HCT116 (cell line): ENCODE measurements at regions not wholly inside any gene's neighbourhood (a gene's known extent, or its start where the extent isn't known, plus 50 kb on each side); places are given as distances from the start of the nearest gene placed in this dataset.

Experiments used
- ATAC-seq: fragments of 200-7000 bp; cut with Tn5 transposase; 2 replicates; pipeline ENCODE4 v1.9.1; 2020; ENCODE audit warnings: mild to moderate bottlenecking, moderate library complexity
- BruUV-seq: library from RNA; stranded (reverse); fragments of 400-500 nt; replicated peaks from 2 replicates; lab custom pipeline; 2021; lab: Mats Ljungman, UMichigan
- CTCF ChIA-PET: fragments of 300-600 bp; sonication (Branson Sonifier 250); formaldehyde crosslinking; loops from one replicate; lab custom pipeline; 2021; ENCODE audit warnings: antibody characterized with exemption; lab: Charles Lee
- POLR2A ChIA-PET: fragments of 300-600, 350-600 bp; sonication (Branson Sonifier 250); formaldehyde crosslinking; loops from one replicate; lab custom pipeline; 2021; ENCODE audit warnings: antibody characterized with exemption; lab: Charles Lee
- RAD21 ChIA-PET, 2 experiments: fragments of 300-600 bp; sonication (Branson Sonifier 250); formaldehyde crosslinking; loops; one replicate each; lab custom pipeline; 2023; ENCODE audit warnings: low total read pairs in 2 of 2; ENCODE audit not compliant: uncharacterized antibody in 2 of 2, unreplicated experiment in 2 of 2, low non-redundant PET in 1 of 2; lab: Charles Lee
- DNase-seq: peaks from one replicate; pipeline ENCODE4 v3.0.0-alpha.2; 2010; ENCODE audit warnings: low read depth, low spot score
- H2AFZ ChIP-seq: fragments of 200-600 bp; shearing (Covaris generic), sonication (generic); 2 replicates; pipeline ENCODE4 v1.6.1; 2017; ENCODE audit warnings: low read depth, mixed run types, mixed read lengths, antibody characterized with exemption, low read length; ENCODE audit not compliant: poor library complexity, severe bottlenecking
- H3K27ac ChIP-seq: 2 replicates; pipeline ENCODE4 v1.5.1; 2012; ENCODE audit warnings: low read depth, low read length
- H3K27me3 ChIP-seq: fragments of 200-600 bp; sonication (generic); 2 replicates; pipeline ENCODE4 v1.6.1; 2016; ENCODE audit warnings: mixed run types, low read length, mixed read lengths; ENCODE audit not compliant: insufficient read depth
- H3K36me3 ChIP-seq, 2 experiments: fragments of 200-500 bp in 1 of 2; fragments of 200-600 bp in 1 of 2; sonication (Bioruptor generic) in 1 of 2; sonication (generic) in 1 of 2; 2 replicates each; pipeline versions ENCODE4 v1.5.1 to v1.6.1; 2014 to 2016; ENCODE audit warnings: low read length in 2 of 2, inconsistent platforms in 1 of 2, mixed read lengths in 1 of 2, mixed run types in 1 of 2; ENCODE audit not compliant: insufficient read depth in 2 of 2, control insufficient read depth in 1 of 2
- H3K4me1 ChIP-seq, 2 experiments: fragments of 200-600 bp in 1 of 2; sonication (generic) in 1 of 2; 2 replicates each; pipeline versions ENCODE4 v1.5.1 to v1.6.1; 2012 to 2017; ENCODE audit warnings: low read length in 2 of 2, inconsistent platforms in 1 of 2, mild to moderate bottlenecking in 1 of 2, mixed read lengths in 1 of 2, mixed run types in 1 of 2, moderate library complexity in 1 of 2; ENCODE audit not compliant: insufficient read depth in 2 of 2, control insufficient read depth in 1 of 2
- H3K4me2 ChIP-seq: fragments of 200-600 bp; sonication (generic); 2 replicates; pipeline ENCODE4 v1.6.1; 2017; ENCODE audit warnings: mixed run types, low read length, mixed read lengths
- H3K4me3 ChIP-seq, 2 experiments: fragments of 200-600 bp in 1 of 2; sonication (generic) in 1 of 2; replicated peaks in 1 of 2; 2 replicates each; pipeline ENCODE4 v1.5.1; 2011 to 2016; ENCODE audit warnings: low read length in 2 of 2, control low read depth in 1 of 2, low read depth in 1 of 2, mild to moderate bottlenecking in 1 of 2, mixed read lengths in 1 of 2, mixed run types in 1 of 2
- H3K79me2 ChIP-seq: fragments of 200-600 bp; sonication (generic); 2 replicates; pipeline ENCODE4 v1.6.1; 2017; ENCODE audit warnings: mild to moderate bottlenecking, mixed run types, low read length, moderate library complexity, mixed read lengths; ENCODE audit not compliant: insufficient read depth
- H3K9ac ChIP-seq: fragments of 200-600 bp; sonication (generic); 2 replicates; pipeline ENCODE4 v1.6.1; 2016; ENCODE audit warnings: low read length, mixed read lengths
- H3K9me2 ChIP-seq: fragments of 200-600 bp; sonication (generic), shearing (Covaris generic); 2 replicates; pipeline ENCODE4 v1.6.1; 2017; ENCODE audit warnings: mixed run types, mild to moderate bottlenecking, moderate library complexity; ENCODE audit not compliant: insufficient read depth
- H3K9me3 ChIP-seq, 2 experiments: fragments of 200-500 bp in 1 of 2; fragments of 200-600 bp in 1 of 2; sonication (Bioruptor generic) in 1 of 2; sonication (generic) in 1 of 2; 2 replicates each; pipeline ENCODE4 v1.6.1; 2014 to 2017; ENCODE audit warnings: low read length in 2 of 2, mixed read lengths in 2 of 2, inconsistent platforms in 1 of 2, low read depth in 1 of 2, mild to moderate bottlenecking in 1 of 2, mixed run types in 1 of 2, moderate library complexity in 1 of 2; ENCODE audit not compliant: control insufficient read depth in 1 of 2, insufficient read depth in 1 of 2
- H4K20me1 ChIP-seq: fragments of 200-600 bp; sonication (generic), shearing (Covaris generic); 2 replicates; pipeline ENCODE4 v1.6.1; 2017; ENCODE audit warnings: mixed run types, mild to moderate bottlenecking, moderate library complexity; ENCODE audit not compliant: insufficient read depth
- EGR1 ChIP-seq: IDR thresholded peaks from 2 replicates; pipeline ENCODE4 v1.6.1; 2012; ENCODE audit warnings: low read depth
- ELF1 ChIP-seq: IDR thresholded peaks from 2 replicates; pipeline ENCODE4 v1.6.1; 2012; ENCODE audit warnings: low read depth, borderline replicate concordance
- EZH2 ChIP-seq: fragments of 200-600 bp; sonication (generic); IDR thresholded peaks from 2 replicates; pipeline ENCODE4 v1.6.1; 2017; ENCODE audit warnings: antibody characterized with exemption, mixed run types
- EZH2phosphoT487 ChIP-seq: fragments of 200-600 bp; IDR thresholded peaks from 2 replicates; pipeline ENCODE4 v1.6.1; 2018; ENCODE audit warnings: antibody characterized with exemption, borderline replicate concordance
- FOSL1 ChIP-seq: IDR thresholded peaks from 2 replicates; pipeline ENCODE4 v1.6.1; 2012; ENCODE audit warnings: low read depth
- POLR2AphosphoS5 ChIP-seq: IDR thresholded peaks from 2 replicates; pipeline ENCODE4 v1.6.1; 2011; ENCODE audit warnings: mild to moderate bottlenecking, low read depth, low read length, moderate library complexity
- SIN3A ChIP-seq: IDR thresholded peaks from 2 replicates; pipeline ENCODE4 v1.6.1; 2012; ENCODE audit warnings: low read depth
- TCF7L2 ChIP-seq: IDR thresholded peaks from 2 replicates; pipeline ENCODE4 v1.7.0; 2011; ENCODE audit warnings: borderline replicate concordance, inconsistent platforms; ENCODE audit not compliant: insufficient read depth, insufficient read length; ENCODE audit errors: extremely low read depth
- intact Hi-C: fragments of 100-400 bp; cut with micrococcal nuclease; formaldehyde crosslinking; loops from 2 replicates; pipeline ENCODE4 v1.10.0; 2022
- TF ChIP-seq, protein P1 (sequence below): IDR thresholded peaks from 2 replicates; pipeline ENCODE4 v1.6.1; 2012; ENCODE audit warnings: low read depth
- TF ChIP-seq, protein P2 (sequence below): IDR thresholded peaks from 2 replicates; pipeline ENCODE4 v1.6.1; 2012
- TF ChIP-seq, protein P3 (sequence below): IDR thresholded peaks from 2 replicates; pipeline ENCODE4 v1.6.1; 2012
- TF ChIP-seq, protein P4 (sequence below): IDR thresholded peaks from 2 replicates; pipeline ENCODE4 v1.6.1; 2011; ENCODE audit warnings: mild to moderate bottlenecking, low read length, moderate library complexity; ENCODE audit not compliant: insufficient replicate concordance; ENCODE audit errors: extremely low read depth

DNA sequence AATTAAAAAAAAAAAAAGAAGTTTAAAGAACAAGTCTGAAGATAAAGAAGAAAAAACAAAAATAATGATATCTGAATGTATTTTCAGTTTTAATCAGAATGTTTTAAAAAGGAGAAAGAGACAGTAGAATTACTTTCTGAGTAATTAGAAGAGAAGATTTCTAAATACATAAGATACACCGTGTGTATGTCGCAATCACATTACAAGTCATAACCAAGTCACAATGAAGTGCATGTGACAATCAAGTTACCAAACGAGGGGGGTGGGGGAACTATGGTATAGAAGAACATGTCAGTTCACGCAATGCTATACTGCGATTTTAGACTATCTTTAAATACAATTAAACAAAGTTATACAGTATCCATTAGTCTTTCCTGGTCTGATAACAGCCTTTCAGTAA, 1464.1 kb upstream of the FLRT2 start:
- Histone ChIP-seq H3K36me3 (no peaks in the 10 kb centered on the region), H3K27ac (no peak overlapping the region), H3K9me2 (no peaks in the 10 kb centered on the region), H3K27me3 (no peaks in the 10 kb centered on the region), H3K4me2 (no peak overlapping the region), H3K4me3 (no peak overlapping the region), H3K9me3 (peaks cover 5 to 21% of the 10 kb centered on the region in 2 experiments; a peak in 3 of 4 replicates), H3K9ac (no peak overlapping the region), H2AFZ (no peak overlapping the region), H3K79me2 (no peaks in the 10 kb centered on the region), H4K20me1 (no peaks in the 10 kb centered on the region), H3K4me1 (no peaks in the 10 kb centered on the region)
- no TSS peak for BruUV-seq
- ChIA-PET POLR2A (no interaction called here), CTCF (no interaction called here), RAD21 (no interaction called here)
- no peak for ATAC-seq
- TF ChIP-seq EZH2 (no peak), FOSL1 (no peak), EGR1 (no peak)
- intact Hi-C loops = no loop called here
- no peak for DNase-seq

DNA sequence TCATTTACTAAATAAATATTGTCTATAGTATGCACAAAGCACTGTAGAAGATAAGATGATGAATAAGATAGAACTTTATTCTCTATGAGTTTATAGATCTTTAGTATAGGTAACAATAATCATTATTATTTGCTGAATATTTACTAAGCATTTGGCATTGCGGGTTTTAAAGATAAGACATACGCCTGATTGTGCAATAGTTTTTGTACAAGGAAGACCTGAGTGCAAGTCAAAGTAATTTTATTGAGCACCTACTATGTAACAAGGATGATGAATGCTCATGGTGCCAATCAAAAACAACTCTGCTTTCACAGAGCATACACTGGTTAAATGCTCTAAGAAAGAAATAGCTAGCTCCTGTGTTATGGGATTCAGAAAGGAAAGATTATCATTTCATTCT, 1461.7 kb upstream of the FLRT2 start:
- POLR2A ChIA-PET = no interaction called here
- ATAC-seq = no peak
- no peak for TF ChIP-seq SIN3A
- no peak for TF ChIP-seq EZH2phosphoT487
- TF ChIP-seq, protein P1, sequence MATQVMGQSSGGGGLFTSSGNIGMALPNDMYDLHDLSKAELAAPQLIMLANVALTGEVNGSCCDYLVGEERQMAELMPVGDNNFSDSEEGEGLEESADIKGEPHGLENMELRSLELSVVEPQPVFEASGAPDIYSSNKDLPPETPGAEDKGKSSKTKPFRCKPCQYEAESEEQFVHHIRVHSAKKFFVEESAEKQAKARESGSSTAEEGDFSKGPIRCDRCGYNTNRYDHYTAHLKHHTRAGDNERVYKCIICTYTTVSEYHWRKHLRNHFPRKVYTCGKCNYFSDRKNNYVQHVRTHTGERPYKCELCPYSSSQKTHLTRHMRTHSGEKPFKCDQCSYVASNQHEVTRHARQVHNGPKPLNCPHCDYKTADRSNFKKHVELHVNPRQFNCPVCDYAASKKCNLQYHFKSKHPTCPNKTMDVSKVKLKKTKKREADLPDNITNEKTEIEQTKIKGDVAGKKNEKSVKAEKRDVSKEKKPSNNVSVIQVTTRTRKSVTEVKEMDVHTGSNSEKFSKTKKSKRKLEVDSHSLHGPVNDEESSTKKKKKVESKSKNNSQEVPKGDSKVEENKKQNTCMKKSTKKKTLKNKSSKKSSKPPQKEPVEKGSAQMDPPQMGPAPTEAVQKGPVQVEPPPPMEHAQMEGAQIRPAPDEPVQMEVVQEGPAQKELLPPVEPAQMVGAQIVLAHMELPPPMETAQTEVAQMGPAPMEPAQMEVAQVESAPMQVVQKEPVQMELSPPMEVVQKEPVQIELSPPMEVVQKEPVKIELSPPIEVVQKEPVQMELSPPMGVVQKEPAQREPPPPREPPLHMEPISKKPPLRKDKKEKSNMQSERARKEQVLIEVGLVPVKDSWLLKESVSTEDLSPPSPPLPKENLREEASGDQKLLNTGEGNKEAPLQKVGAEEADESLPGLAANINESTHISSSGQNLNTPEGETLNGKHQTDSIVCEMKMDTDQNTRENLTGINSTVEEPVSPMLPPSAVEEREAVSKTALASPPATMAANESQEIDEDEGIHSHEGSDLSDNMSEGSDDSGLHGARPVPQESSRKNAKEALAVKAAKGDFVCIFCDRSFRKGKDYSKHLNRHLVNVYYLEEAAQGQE = no peak
- no peak for TF ChIP-seq ELF1
- TF ChIP-seq, protein P2, sequence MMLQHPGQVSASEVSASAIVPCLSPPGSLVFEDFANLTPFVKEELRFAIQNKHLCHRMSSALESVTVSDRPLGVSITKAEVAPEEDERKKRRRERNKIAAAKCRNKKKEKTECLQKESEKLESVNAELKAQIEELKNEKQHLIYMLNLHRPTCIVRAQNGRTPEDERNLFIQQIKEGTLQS = no peak
- TF ChIP-seq TCF7L2 = no peak
- no peak for TF ChIP-seq POLR2AphosphoS5
- TF ChIP-seq, protein P3, sequence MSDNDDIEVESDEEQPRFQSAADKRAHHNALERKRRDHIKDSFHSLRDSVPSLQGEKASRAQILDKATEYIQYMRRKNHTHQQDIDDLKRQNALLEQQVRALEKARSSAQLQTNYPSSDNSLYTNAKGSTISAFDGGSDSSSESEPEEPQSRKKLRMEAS = no peak
- TF ChIP-seq, protein P4, sequence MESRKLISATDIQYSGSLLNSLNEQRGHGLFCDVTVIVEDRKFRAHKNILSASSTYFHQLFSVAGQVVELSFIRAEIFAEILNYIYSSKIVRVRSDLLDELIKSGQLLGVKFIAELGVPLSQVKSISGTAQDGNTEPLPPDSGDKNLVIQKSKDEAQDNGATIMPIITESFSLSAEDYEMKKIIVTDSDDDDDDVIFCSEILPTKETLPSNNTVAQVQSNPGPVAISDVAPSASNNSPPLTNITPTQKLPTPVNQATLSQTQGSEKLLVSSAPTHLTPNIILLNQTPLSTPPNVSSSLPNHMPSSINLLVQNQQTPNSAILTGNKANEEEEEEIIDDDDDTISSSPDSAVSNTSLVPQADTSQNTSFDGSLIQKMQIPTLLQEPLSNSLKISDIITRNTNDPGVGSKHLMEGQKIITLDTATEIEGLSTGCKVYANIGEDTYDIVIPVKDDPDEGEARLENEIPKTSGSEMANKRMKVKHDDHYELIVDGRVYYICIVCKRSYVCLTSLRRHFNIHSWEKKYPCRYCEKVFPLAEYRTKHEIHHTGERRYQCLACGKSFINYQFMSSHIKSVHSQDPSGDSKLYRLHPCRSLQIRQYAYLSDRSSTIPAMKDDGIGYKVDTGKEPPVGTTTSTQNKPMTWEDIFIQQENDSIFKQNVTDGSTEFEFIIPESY = no peak
- TF ChIP-seq EZH2 = no peak

More for the DNA sequence above, 1461.7 kb upstream of the FLRT2 start:
- H3K27ac ChIP-seq = no peak overlapping the region
- H2AFZ ChIP-seq = no peak overlapping the region
- H4K20me1 ChIP-seq = no peaks in the 10 kb centered on the region
- H3K4me3 ChIP-seq = no peak overlapping the region
- H3K9ac ChIP-seq = no peak overlapping the region
- no peaks in the 10 kb centered on the region for H3K4me1 ChIP-seq
- H3K79me2 ChIP-seq = no peaks in the 10 kb centered on the region
- no peaks in the 10 kb centered on the region for H3K27me3 ChIP-seq
- peaks cover 5 to 10% of the 10 kb centered on the region in 2 experiments; a peak in 3 of 4 replicates for H3K9me3 ChIP-seq
- BruUV-seq = no TSS peak
- H3K36me3 ChIP-seq = no peaks in the 10 kb centered on the region
- RAD21 ChIA-PET = no interaction called here
- no peak for DNase-seq
- intact Hi-C loops = no loop called here
- H3K4me2 ChIP-seq = no peak overlapping the region
- CTCF ChIA-PET = no interaction called here
- no peaks in the 10 kb centered on the region for H3K9me2 ChIP-seq
